ENCODE measurements at regions not wholly inside any gene's neighbourhood (a gene's known extent, or its start where the extent isn't known, plus 50 kb on each side); places are given as distances from the start of the nearest gene placed in this dataset.

- TF ChIP-seq, protein P1, sequence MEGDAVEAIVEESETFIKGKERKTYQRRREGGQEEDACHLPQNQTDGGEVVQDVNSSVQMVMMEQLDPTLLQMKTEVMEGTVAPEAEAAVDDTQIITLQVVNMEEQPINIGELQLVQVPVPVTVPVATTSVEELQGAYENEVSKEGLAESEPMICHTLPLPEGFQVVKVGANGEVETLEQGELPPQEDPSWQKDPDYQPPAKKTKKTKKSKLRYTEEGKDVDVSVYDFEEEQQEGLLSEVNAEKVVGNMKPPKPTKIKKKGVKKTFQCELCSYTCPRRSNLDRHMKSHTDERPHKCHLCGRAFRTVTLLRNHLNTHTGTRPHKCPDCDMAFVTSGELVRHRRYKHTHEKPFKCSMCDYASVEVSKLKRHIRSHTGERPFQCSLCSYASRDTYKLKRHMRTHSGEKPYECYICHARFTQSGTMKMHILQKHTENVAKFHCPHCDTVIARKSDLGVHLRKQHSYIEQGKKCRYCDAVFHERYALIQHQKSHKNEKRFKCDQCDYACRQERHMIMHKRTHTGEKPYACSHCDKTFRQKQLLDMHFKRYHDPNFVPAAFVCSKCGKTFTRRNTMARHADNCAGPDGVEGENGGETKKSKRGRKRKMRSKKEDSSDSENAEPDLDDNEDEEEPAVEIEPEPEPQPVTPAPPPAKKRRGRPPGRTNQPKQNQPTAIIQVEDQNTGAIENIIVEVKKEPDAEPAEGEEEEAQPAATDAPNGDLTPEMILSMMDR (IDR thresholded peaks at IDR 0.05) = no peak
- TF ChIP-seq EZH2 (IDR thresholded peaks at IDR 0.05; ENCODE audit: borderline replicate concordance, insufficient read depth, low read depth, low read length, poor library complexity, severe bottlenecking) = no peak
Measured at GRCh38 chr13:55543053-55543452, 1597.7 kb upstream of the PRR20A start.

Measured in B cell (primary cell).